A549 (cell line): ENCODE measurements at regions not wholly inside any gene's neighbourhood (a gene's known extent, or its start where the extent isn't known, plus 50 kb on each side); places are given as distances from the start of the nearest gene placed in this dataset.
A peak's percentile ranks its signal among the peaks of the same experiment; 100 is the strongest.

Source experiments
- ATAC-seq, 2 experiments: fragments of 200-7000 bp in 1 of 2; fragments of >200 bp in 1 of 2; cut with Nextera tagmentation in 1 of 2; cut with Tn5 transposase in 1 of 2; 3 replicates each; pipeline versions ENCODE4 v1.8.0 to v1.9.1; 2018 to 2020; ENCODE audit warnings: mild to moderate bottlenecking in 1 of 2, moderate library complexity in 1 of 2
- CTCF ChIA-PET: fragments of 300-600 bp; sonication (Branson Sonifier 250); formaldehyde crosslinking; extraction: SDS; loops from one replicate; lab custom pipeline; 2021; ENCODE audit warnings: antibody characterized with exemption, inconsistent platforms; lab: Yijun Ruan, JAX
- POLR2A ChIA-PET: fragments of 350-600 bp; formaldehyde crosslinking; extraction: SDS; loops from one replicate; lab custom pipeline; 2021; ENCODE audit warnings: antibody characterized with exemption, inconsistent platforms; lab: Yijun Ruan, JAX
- DNase-seq, 2 experiments: peaks; one replicate each; pipeline versions ENCODE4 v3.0.0 to v3.0.0-alpha.2; 2011 to 2016; ENCODE audit warnings: low read depth in 1 of 2, low spot score in 1 of 2
- FAIRE-seq: peaks from 2 replicates; lab custom pipeline; 2011; peaks lifted over from hg19 to GRCh38; lab: Jason Lieb, UNC
- H3K27ac ChIP-seq, 2 experiments: fragments of >200 bp; sonication (Bioruptor Twin); formaldehyde crosslinking; 3 replicates each; pipeline ENCODE4 v1.5.1; 2016 to 2017
- H3K4me1 ChIP-seq: fragments of >200 bp; sonication (Bioruptor Twin); formaldehyde crosslinking; 3 replicates; pipeline ENCODE4 v1.6.1; 2016
- H3K4me2 ChIP-seq: fragments of >200 bp; sonication (Bioruptor Twin); formaldehyde crosslinking; 3 replicates; pipeline ENCODE4 v1.6.1; 2016
- H3K4me3 ChIP-seq: fragments of >200 bp; sonication (Bioruptor Twin); formaldehyde crosslinking; 3 replicates; pipeline ENCODE4 v1.5.1; 2016
- H3K9me3 ChIP-seq: fragments of >200 bp; sonication (Bioruptor Twin); formaldehyde crosslinking; 3 replicates; pipeline ENCODE4 v1.6.1; 2016
- BHLHE40 ChIP-seq: IDR thresholded peaks from 2 replicates; pipeline ENCODE4 v1.6.1; 2012; ENCODE audit warnings: low read depth, low read length, inconsistent platforms
- CBX2 ChIP-seq: fragments of 200-600 bp; sonication (generic); IDR thresholded peaks from 2 replicates; pipeline ENCODE4 v1.6.1; 2016; ENCODE audit warnings: low read depth, mild to moderate bottlenecking, borderline replicate concordance
- CEBPB ChIP-seq, 2 experiments: fragments of >200 bp in 1 of 2; sonication (Bioruptor Twin) in 1 of 2; formaldehyde crosslinking in 1 of 2; IDR thresholded peaks; 2 replicates each; pipeline ENCODE4 v1.6.1; 2012 to 2016
- CHD4 ChIP-seq: fragments of 200-600 bp; sonication (generic); IDR thresholded peaks from 2 replicates; pipeline ENCODE4 v1.6.1; 2016; ENCODE audit warnings: antibody characterized with exemption, mild to moderate bottlenecking, borderline replicate concordance
- GATA3 ChIP-seq: IDR thresholded peaks from 2 replicates; pipeline ENCODE4 v1.6.1; 2012; ENCODE audit warnings: borderline replicate concordance
- HDAC2 ChIP-seq: fragments of 200-600 bp; sonication (generic); IDR thresholded peaks from 2 replicates; pipeline ENCODE4 v1.6.1; 2016
- HOXA7 ChIP-seq: fragments of 250-450 bp; sonication (Bioruptor Pico); IDR thresholded peaks from 2 replicates; pipeline ENCODE4 v1.5.0; 2020; ENCODE audit warnings: mild to moderate bottlenecking, moderate library complexity
- JUN ChIP-seq, 2 experiments: fragments of >200 bp; sonication (Bioruptor Twin); formaldehyde crosslinking; IDR thresholded peaks; 2 replicates in 1 of 2; 3 replicates in 1 of 2; pipeline ENCODE4 v1.6.1; 2016 to 2017
- JUNB ChIP-seq: fragments of >200 bp; sonication (Bioruptor Twin); formaldehyde crosslinking; IDR thresholded peaks from 2 replicates; pipeline ENCODE4 v1.6.1; 2016
- MAFK ChIP-seq: fragments of 450-650 bp; IDR thresholded peaks from 2 replicates; pipeline ENCODE4 v1.6.1; 2014; ENCODE audit not compliant: partially characterized antibody
- MAZ ChIP-seq: fragments of 150-350 bp; IDR thresholded peaks from 2 replicates; pipeline ENCODE4 v1.6.1; 2014; ENCODE audit warnings: antibody characterized with exemption, low read depth, low read length, borderline replicate concordance
- NFE2L2 ChIP-seq: fragments of 150-350 bp; conservative IDR thresholded peaks from 2 replicates; pipeline ENCODE4 v1.6.1; 2014; ENCODE audit warnings: low read length
- NPAS2 ChIP-seq: fragments of 250-450 bp; sonication (Bioruptor Pico); IDR thresholded peaks from 2 replicates; pipeline ENCODE4 v1.8.0; 2022; ENCODE audit warnings: mild to moderate bottlenecking, moderate library complexity, borderline replicate concordance
- NR3C1 ChIP-seq: fragments of >200 bp; sonication (Bioruptor Twin); formaldehyde crosslinking; IDR thresholded peaks from 3 replicates; pipeline ENCODE4 v1.6.1; 2017
- PHF8 ChIP-seq: fragments of 200-600 bp; sonication (generic); IDR thresholded peaks from 2 replicates; pipeline ENCODE4 v1.6.1; 2016; ENCODE audit warnings: low read depth, mild to moderate bottlenecking, antibody characterized with exemption, moderate library complexity, borderline replicate concordance
- POLR2AphosphoS2 ChIP-seq: conservative IDR thresholded peaks from 2 replicates; pipeline ENCODE4 v1.6.1; 2012; ENCODE audit warnings: low read length, improper control_type of control experiment, inconsistent platforms
- RAD21 ChIP-seq, 2 experiments: fragments of >200 bp in 1 of 2; sonication (Bioruptor Twin) in 1 of 2; formaldehyde crosslinking in 1 of 2; IDR thresholded peaks in 1 of 2; conservative IDR thresholded peaks in 1 of 2; 2 replicates in 1 of 2; 3 replicates in 1 of 2; pipeline ENCODE4 v1.6.1; 2012 to 2018; ENCODE audit warnings: inconsistent platforms in 1 of 2
- RFX5 ChIP-seq: fragments of 450-650 bp; IDR thresholded peaks from 2 replicates; pipeline ENCODE4 v1.7.1; 2014; ENCODE audit warnings: antibody characterized with exemption, mild to moderate bottlenecking, moderate library complexity
- SMC3 ChIP-seq: fragments of >200 bp; sonication (Bioruptor Twin); formaldehyde crosslinking; IDR thresholded peaks from 3 replicates; pipeline ENCODE4 v1.6.1; 2018; ENCODE audit warnings: inconsistent platforms
- SREBF2 ChIP-seq: fragments of 450-650 bp; IDR thresholded peaks from 2 replicates; pipeline ENCODE4 v1.6.1; 2014; ENCODE audit warnings: mild to moderate bottlenecking, moderate library complexity
- TP53 ChIP-seq: fragments of 250-450 bp; sonication (Bioruptor Pico); IDR thresholded peaks from 2 replicates; pipeline ENCODE4 v1.5.0; 2021; ENCODE audit warnings: mild to moderate bottlenecking, moderate library complexity
- ZFP36 ChIP-seq: fragments of 450-650 bp; IDR thresholded peaks from 2 replicates; pipeline ENCODE4 v1.6.1; 2014; ENCODE audit warnings: borderline replicate concordance; ENCODE audit not compliant: partially characterized antibody
- WGBS: methylation state at CpG from one replicate; pipeline ENCODE4 v1.1.6; 2017; ENCODE audit errors: missing lambda C conversion rate; 5-methylcytosine and 5-hydroxymethylcytosine counted together
- TF ChIP-seq, protein P1 (sequence below): fragments of >200 bp; sonication (Bioruptor Twin); formaldehyde crosslinking; IDR thresholded peaks from 2 replicates; pipeline ENCODE4 v1.6.1; 2016
- TF ChIP-seq, protein P2 (sequence below): fragments of 450-650 bp; IDR thresholded peaks from 2 replicates; pipeline ENCODE4 v1.6.1; 2014; ENCODE audit warnings: antibody characterized with exemption
- TF ChIP-seq, protein P3 (sequence below): IDR thresholded peaks from 2 replicates; pipeline ENCODE4 v1.6.1; 2012; ENCODE audit warnings: low read depth, borderline replicate concordance

GRCh38 chr6:100276311-100277057 lies 188.2 kb downstream of the SIM1 start:
- Histone ChIP-seq H3K27ac (no peak overlapping the region), H3K9me3 (no peaks in the 10 kb centered on the region), H3K4me1 (no peaks in the 10 kb centered on the region), H3K4me2 (no peak overlapping the region), H3K4me3 (no peak overlapping the region)
- ChIA-PET CTCF (no interaction called here), POLR2A (no interaction called here)
- no peak for ATAC-seq
- 95% methylated on average over 3 of the region's 3 CpGs for WGBS
- no peak for FAIRE-seq
- no peak for DNase-seq
- TF ChIP-seq HDAC2 = no peak
- TF ChIP-seq MAFK = peak; percentile 29

DNA sequence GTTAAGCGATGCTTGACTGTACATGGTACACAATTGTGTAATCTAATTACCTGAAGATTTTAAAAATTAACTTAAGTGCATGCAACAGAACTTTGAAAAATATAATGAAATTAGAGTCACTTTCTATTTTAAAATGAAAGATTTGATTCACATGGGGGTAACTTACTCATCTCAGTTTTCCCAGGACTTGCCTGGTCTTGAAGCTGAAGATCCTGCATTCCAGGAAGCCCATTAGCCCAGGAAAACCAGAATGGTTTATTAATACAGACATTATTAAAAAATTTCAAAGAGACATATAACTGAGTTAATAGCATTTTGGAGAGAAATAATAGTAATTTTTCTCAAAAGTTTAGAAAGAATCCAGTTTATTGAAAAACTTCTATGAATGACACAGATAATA lies 190.6 kb downstream of the SIM1 start:
- CTCF ChIA-PET = no interaction called here
- no peak for TF ChIP-seq JUNB
- no peak for TF ChIP-seq RAD21 (conservative IDR thresholded peaks at IDR 0.05 in 1 of 2, IDR thresholded peaks at IDR 0.05 in 1 of 2)
- TF ChIP-seq SREBF2 = no peak
- no peak for TF ChIP-seq JUN (IDR thresholded peaks at IDR 0.05)
- TF ChIP-seq GATA3 = no peak
- TF ChIP-seq, protein P1, sequence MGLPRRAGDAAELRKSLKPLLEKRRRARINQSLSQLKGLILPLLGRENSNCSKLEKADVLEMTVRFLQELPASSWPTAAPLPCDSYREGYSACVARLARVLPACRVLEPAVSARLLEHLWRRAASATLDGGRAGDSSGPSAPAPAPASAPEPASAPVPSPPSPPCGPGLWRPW = no peak
- no peak for TF ChIP-seq TP53 (CRISPR knock-in tag)
- TF ChIP-seq, protein P2, sequence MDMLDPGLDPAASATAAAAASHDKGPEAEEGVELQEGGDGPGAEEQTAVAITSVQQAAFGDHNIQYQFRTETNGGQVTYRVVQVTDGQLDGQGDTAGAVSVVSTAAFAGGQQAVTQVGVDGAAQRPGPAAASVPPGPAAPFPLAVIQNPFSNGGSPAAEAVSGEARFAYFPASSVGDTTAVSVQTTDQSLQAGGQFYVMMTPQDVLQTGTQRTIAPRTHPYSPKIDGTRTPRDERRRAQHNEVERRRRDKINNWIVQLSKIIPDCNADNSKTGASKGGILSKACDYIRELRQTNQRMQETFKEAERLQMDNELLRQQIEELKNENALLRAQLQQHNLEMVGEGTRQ = no peak
- TF ChIP-seq CEBPB (IDR thresholded peaks at IDR 0.05) = no peak
- no peak for TF ChIP-seq NPAS2
- no peak for TF ChIP-seq NR3C1
- TF ChIP-seq ZFP36 = no peak
- TF ChIP-seq PHF8 = no peak
- TF ChIP-seq MAZ = no peak
- TF ChIP-seq, all 56 proteins: peak for 0
- Histone ChIP-seq H3K4me3 (no peak overlapping the region), H3K4me1 (peaks cover 9% of the 10 kb centered on the region; the same call in 2 of the 3 replicates), H3K27ac (no peak overlapping the region), H3K4me2 (no peak overlapping the region), H3K9me3 (no peaks in the 10 kb centered on the region)
- ATAC-seq = no peak
- WGBS = 85% methylated on average over 1 of the region's 1 CpG
- POLR2A ChIA-PET = no interaction called here
- FAIRE-seq = no peak
- no peak for DNase-seq

GRCh38 chr6:100271625-100272024 lies 193.1 kb downstream of the SIM1 start:
- 91% methylated on average over 2 of the region's 2 CpGs for WGBS

More at GRCh38 chr6:100271625-100272024, 193.1 kb downstream of the SIM1 start:
- DNase-seq (no peak), FAIRE-seq (no peak)
- ChIA-PET POLR2A (no interaction called here), CTCF (no interaction called here)
- no peak overlapping the region for H3K4me2 ChIP-seq
- no peak overlapping the region for H3K4me3 ChIP-seq
- H3K4me1 ChIP-seq = peaks cover 15% of the 10 kb centered on the region; the same call in 2 of the 3 replicates
- TF ChIP-seq NFE2L2 (no peak), SREBF2 (no peak), CBX2 (no peak), HOXA7 (CRISPR knock-in tag) (no peak), BHLHE40 (no peak), POLR2AphosphoS2 (no peak), CHD4 (no peak), SMC3 (no peak), RFX5 (no peak)
- TF ChIP-seq, protein P3, sequence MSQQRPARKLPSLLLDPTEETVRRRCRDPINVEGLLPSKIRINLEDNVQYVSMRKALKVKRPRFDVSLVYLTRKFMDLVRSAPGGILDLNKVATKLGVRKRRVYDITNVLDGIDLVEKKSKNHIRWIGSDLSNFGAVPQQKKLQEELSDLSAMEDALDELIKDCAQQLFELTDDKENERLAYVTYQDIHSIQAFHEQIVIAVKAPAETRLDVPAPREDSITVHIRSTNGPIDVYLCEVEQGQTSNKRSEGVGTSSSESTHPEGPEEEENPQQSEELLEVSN = no peak
- TF ChIP-seq, all 56 proteins: peak for 0
- no peaks in the 10 kb centered on the region; the same call in 2 of the 3 replicates for H3K9me3 ChIP-seq
- H3K27ac ChIP-seq = no peak overlapping the region
- no peak for ATAC-seq
